ENCODE measurements at regions not wholly inside any gene's neighbourhood (a gene's known extent, or its start where the extent isn't known, plus 50 kb on each side); places are given as distances from the start of the nearest gene placed in this dataset.

DNA sequence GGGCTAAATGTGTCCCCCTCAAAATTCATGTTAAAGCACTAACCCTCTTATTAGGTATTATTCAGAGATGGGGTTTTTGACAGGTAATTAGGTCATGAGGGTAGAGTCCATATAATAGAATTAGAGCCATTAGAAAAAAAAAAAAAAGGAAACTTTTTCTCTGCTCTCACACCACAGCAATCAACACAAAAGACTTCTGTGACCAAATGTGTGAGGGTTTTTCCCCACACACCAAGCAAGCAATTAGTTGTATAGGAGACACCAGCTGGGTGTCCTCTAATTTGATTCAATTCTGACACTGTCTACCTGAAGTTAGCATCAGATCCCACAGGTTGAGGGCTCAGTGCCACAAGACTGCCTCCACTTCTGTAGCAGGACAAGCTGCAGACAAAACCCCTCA is 64.6 kb upstream of the GMDS start:
- TF ChIP-seq POLR2AphosphoS5 (IDR thresholded peaks at IDR 0.05), result no peak
- TF ChIP-seq, protein P1, sequence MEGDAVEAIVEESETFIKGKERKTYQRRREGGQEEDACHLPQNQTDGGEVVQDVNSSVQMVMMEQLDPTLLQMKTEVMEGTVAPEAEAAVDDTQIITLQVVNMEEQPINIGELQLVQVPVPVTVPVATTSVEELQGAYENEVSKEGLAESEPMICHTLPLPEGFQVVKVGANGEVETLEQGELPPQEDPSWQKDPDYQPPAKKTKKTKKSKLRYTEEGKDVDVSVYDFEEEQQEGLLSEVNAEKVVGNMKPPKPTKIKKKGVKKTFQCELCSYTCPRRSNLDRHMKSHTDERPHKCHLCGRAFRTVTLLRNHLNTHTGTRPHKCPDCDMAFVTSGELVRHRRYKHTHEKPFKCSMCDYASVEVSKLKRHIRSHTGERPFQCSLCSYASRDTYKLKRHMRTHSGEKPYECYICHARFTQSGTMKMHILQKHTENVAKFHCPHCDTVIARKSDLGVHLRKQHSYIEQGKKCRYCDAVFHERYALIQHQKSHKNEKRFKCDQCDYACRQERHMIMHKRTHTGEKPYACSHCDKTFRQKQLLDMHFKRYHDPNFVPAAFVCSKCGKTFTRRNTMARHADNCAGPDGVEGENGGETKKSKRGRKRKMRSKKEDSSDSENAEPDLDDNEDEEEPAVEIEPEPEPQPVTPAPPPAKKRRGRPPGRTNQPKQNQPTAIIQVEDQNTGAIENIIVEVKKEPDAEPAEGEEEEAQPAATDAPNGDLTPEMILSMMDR (IDR thresholded peaks at IDR 0.05 in 8 of 11, conservative IDR thresholded peaks at IDR 0.05 in 3 of 11), result no peak
